GM12872 (cell line): ENCODE measurements at regions not wholly inside any gene's neighbourhood (a gene's known extent, or its start where the extent isn't known, plus 50 kb on each side); places are given as distances from the start of the nearest gene placed in this dataset.

Experiments used
- TF ChIP-seq, protein P1 (sequence below): IDR thresholded peaks from 3 replicates; pipeline ENCODE4 v1.5.1; 2011; ENCODE audit warnings: low read depth, mild to moderate bottlenecking, low read length, moderate library complexity; ENCODE audit not compliant: insufficient read depth

DNA sequence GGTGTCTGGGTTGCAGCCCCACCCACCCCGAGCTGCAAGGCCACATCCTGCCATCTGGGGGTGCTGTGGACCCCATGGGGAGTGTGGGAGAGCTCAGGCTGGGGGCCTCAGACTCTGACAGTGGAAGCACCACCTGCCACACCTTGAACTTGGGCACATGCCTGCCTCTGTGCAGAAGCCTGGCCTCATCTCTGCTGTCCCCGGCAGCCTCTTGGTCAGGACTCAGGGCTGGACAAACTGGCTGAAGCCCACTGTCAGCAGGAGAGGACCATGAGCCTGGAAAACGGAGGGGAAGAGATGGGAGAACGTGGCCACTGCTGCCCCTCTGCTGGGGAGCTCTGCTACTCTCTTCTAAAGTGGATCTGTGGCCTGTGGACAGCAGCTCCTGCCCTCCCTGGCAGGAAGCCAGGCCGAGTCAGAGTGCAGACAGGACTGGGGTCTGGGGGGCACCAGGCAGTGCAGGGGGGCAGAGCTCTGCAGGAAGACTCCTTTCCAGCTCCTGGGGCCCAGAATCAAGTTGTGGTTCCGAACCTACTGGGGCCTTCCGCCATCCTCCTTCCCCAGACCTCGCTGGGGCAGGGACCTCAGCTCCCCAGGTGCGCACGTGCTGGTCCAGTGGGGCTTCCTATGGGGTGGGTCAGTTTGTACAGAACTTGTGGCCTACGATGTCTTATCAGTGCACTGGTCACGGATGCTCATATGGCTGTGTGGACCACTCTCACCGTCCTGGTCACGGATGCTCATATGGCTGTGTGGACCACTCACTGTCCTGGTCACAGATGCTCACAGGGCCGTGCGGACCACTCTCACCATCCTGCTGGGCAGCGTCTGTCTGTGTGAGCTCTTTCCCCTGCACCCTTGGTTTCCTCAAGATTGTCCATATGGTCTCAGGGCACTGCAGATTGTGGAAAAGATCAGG is 207.7 kb downstream of the LAT start:
- TF ChIP-seq, protein P1, sequence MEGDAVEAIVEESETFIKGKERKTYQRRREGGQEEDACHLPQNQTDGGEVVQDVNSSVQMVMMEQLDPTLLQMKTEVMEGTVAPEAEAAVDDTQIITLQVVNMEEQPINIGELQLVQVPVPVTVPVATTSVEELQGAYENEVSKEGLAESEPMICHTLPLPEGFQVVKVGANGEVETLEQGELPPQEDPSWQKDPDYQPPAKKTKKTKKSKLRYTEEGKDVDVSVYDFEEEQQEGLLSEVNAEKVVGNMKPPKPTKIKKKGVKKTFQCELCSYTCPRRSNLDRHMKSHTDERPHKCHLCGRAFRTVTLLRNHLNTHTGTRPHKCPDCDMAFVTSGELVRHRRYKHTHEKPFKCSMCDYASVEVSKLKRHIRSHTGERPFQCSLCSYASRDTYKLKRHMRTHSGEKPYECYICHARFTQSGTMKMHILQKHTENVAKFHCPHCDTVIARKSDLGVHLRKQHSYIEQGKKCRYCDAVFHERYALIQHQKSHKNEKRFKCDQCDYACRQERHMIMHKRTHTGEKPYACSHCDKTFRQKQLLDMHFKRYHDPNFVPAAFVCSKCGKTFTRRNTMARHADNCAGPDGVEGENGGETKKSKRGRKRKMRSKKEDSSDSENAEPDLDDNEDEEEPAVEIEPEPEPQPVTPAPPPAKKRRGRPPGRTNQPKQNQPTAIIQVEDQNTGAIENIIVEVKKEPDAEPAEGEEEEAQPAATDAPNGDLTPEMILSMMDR, result peak; percentile 39; the same call in 2 of the 3 replicates

DNA sequence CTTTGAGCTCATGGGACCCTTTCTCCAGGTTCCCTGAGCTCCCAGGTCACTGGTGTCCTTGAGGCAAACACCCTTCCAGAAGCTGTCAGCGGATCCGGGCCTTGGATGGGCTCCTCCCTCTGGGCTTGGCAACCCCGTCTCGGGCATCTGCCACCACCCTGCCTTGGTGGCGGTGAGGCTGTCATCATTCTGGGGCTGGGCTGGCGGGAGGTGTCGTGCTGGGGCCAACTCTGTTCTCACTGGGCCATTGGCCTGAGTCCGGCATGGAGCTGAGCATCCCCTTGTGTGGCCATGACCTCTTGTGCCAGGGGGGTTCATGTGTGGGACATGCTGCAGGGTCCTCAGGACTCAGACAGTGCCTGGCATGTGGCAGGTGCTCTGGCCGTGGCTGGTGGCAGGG is 197.6 kb downstream of the LAT start:
- TF ChIP-seq, protein P1, result no peak

DNA sequence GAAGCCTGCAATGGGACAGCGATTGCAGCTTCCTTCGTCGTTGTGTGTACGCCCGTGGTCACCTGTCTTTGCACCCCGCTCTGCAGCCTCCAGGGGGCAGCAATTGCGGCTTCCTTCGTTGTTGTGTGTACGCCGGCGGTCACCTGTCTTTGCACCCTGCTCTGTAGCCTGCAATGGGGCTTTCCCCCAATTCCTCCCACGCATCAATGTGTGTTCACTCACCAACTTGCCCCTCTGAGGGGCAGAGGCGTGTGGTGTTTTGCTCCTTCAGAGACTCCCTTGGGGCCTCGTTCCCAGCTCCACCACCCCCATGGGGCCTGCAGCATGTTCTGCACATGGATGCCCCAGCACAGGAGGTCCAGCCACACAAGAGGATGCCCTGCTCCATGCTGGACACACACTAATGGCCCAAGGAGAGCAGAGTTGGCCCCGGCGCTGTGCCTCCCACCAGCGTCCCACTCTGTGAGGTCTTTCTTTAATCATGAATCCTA is 197.1 kb downstream of the LAT start:
- TF ChIP-seq, protein P1, result peak; percentile 66

DNA sequence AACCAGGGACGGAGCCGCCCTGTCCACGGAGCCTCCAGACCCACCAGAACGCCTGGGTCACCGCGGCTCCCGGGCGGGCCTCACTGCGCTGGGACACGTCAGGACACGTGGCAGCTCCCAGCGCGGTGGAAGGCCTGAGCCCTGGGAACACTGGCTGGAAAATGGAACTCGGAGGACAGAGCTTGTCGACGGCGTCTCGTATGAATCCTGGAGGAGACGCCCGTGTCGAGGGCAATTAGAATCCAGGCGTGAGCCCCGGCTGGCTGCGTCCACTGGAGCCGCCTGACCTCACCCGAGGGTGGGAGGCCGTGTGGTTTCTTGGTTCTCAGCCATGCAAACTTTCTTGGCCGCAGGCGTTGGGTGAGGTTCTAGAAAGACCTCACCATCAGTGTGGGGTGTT is 173.9 kb downstream of the LAT start:
- TF ChIP-seq, protein P1, result no peak

DNA sequence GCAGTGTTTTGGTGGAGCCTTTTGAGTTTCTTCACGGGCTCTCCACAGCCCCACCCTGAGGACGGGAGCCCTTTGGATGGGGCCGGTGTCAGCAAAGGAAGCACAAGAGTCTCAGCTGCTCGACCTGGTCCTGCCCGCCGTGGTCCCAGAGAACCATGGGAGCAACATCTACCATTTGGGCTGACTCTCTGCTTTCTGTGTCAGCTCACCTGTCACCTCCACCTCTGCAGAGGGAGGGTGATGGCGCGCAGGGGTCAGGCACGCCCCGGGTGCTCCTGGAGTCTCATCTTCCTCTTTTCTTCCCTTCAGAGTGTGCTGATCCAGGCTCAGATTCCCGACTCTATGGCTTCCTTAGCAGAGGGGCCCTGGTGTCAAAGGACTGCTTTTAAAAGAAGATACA is 171.7 kb downstream of the LAT start:
- TF ChIP-seq, protein P1, result no peak

DNA sequence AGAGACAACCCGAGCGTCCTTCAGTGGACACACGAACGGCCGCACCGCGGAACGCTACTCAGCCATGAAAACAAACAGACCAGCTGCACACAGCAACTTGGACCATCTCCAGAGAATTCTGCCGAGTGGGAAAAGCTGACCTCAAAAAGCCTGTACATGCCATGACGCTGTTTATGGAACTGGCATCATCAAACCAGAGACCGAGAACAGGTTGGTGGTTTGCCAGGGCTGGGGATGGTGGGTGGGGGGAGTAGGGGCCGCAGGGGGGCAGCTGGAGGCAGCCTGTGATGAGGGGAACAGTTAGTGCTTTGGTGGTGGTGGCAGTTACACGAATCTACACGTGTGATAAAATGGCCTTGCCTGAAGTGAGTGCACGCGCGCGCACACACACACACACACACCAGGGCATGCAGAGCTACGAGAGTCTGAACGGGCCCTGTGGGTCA is 169.8 kb downstream of the LAT start:
- TF ChIP-seq, protein P1, result no peak

DNA sequence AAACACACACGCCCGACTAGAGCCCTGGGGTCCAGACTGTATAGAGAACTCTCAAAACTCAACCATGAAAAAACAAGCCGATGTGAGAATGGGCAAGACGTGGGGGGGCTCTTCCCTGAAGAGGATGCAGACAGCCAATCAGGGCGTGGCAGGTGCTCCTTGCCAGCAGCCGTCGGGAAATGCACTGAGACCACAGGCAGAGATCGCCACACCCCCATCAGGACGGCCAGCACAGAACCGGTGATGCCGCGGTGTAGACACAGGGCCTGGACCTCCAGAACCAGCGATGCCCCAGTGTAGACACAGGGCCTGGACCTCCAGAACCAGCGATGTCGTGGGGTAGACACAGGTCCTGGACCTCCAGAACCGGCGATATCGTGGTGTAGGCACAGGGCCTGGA is 169.2 kb downstream of the LAT start:
- TF ChIP-seq, protein P1, result no peak
